ENCODE measurements at regions not wholly inside any gene's neighbourhood (a gene's known extent, or its start where the extent isn't known, plus 50 kb on each side); places are given as distances from the start of the nearest gene placed in this dataset.

DNA sequence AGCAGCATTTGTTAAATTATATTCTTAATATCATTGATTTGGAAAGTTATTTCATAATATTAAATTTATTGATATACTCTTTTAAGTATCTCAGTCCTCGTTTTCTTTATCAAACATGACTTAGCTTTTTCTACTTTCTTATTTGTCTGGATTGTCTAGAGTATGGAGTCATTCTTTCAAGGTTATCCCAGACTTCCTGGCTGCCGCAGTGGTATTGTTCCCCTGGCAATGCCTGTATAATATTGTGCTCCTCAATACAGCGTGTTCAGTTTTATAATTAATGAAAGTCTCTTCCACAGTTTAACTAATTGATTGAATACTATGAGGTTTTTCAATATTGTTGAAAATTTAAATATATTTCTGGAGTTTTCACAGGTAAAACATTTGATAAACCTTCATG, 310.9 kb downstream of the ANKRD50 start:
- Histone ChIP-seq H3K36me3 (no peaks in the 10 kb centered on the region), H3K9me3 (peaks cover 0 to 4% (median 0%) of the 10 kb centered on the region in 11 donors), H3K4me3 (no peak overlapping the region), H3K27ac (no peak overlapping the region), H3K4me1 (no peaks in the 10 kb centered on the region), H3K27me3 (no peaks in the 10 kb centered on the region)
- intact Hi-C loops (cut with DNase I) = no loop called here
- ATAC-seq = no peak
- no peak for DNase-seq
- WGBS, 2 donors = 56 to 61% methylated on average over 3 of the region's 3 CpGs
- TF ChIP-seq, protein P1, sequence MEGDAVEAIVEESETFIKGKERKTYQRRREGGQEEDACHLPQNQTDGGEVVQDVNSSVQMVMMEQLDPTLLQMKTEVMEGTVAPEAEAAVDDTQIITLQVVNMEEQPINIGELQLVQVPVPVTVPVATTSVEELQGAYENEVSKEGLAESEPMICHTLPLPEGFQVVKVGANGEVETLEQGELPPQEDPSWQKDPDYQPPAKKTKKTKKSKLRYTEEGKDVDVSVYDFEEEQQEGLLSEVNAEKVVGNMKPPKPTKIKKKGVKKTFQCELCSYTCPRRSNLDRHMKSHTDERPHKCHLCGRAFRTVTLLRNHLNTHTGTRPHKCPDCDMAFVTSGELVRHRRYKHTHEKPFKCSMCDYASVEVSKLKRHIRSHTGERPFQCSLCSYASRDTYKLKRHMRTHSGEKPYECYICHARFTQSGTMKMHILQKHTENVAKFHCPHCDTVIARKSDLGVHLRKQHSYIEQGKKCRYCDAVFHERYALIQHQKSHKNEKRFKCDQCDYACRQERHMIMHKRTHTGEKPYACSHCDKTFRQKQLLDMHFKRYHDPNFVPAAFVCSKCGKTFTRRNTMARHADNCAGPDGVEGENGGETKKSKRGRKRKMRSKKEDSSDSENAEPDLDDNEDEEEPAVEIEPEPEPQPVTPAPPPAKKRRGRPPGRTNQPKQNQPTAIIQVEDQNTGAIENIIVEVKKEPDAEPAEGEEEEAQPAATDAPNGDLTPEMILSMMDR (IDR thresholded peaks at IDR 0.05) = no peak

DNA sequence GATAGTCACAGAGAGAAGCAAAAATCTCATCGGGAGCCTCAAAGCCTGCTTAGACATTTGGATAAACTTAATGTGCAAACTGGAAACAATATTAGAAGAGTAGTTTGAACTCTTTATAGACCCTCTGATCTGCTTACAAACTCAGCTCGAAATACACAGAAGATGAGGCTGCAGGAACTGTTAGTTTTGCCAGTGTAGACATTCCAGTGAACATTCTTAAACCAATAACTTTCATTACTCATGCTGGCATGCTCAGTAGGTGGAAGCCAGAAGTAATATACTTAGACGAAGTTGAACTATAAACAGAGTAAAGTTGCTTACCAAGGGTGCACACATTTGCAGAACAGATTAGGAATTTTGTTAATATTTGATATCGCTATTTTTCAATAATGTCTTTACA, 303.5 kb downstream of the ANKRD50 start:
- intact Hi-C loops (cut with DNase I) = no loop called here
- H3K27me3 ChIP-seq = no peaks in the 10 kb centered on the region
- DNase-seq (no peak), ATAC-seq (no peak)
- WGBS, 2 donors = 86 to 90% methylated on average over 4 of the region's 4 CpGs
- TF ChIP-seq, protein P1 (IDR thresholded peaks at IDR 0.05) = no peak
- H3K27ac ChIP-seq = no peak overlapping the region
- H3K4me1 ChIP-seq = no peaks in the 10 kb centered on the region
- H3K36me3 ChIP-seq = no peaks in the 10 kb centered on the region
- H3K9me3 ChIP-seq = peaks cover 0 to 4% (median 0%) of the 10 kb centered on the region in 11 donors
- no peak overlapping the region for H3K4me3 ChIP-seq

DNA sequence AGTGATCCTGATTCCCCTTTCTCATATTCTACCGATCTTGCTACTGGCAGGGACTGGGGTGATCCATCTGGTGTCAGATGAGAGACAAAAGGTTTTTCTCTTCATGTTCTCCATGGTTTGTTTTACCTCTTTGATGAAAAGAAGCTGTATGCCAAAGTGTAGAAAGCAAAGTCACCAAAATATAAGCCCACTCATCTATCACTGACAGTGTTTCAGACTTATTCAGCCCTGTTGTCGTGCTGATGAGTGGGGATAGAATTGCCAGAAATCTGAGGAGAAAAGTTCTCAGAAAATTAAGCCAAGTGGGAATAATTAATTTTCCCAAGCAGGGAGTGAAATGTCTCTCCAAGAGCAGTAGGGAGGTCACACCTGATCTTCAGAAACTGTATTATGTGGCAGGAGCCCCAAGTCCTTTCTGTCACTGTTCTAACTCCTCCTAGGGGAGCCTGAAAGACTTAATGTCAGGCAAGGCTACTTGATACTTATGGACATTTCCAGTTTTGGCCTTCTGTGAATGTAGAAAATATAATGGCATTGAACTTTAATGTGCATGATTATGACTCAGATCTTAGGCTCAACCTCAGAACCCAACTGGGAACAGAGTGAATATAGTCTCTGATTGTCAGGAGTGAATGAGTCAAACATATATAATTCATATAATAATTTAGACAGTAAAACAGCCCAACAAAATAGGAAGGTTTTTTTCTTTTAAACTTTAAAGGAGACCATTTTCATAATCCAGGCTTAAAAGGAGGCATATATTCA, 298.1 kb downstream of the ANKRD50 start:
- intact Hi-C loops (cut with DNase I) = no loop called here
- no peaks in the 10 kb centered on the region for H3K36me3 ChIP-seq
- WGBS, 2 donors = 80 to 86% methylated on average over 2 of the region's 2 CpGs
- H3K9me3 ChIP-seq = no peaks in the 10 kb centered on the region
- no peaks in the 10 kb centered on the region for H3K27me3 ChIP-seq
- ATAC-seq = no peak
- no peaks in the 10 kb centered on the region for H3K4me1 ChIP-seq
- TF ChIP-seq, protein P1 (IDR thresholded peaks at IDR 0.05) = no peak
- H3K4me3 ChIP-seq = no peak overlapping the region
- DNase-seq = no peak
- H3K27ac ChIP-seq = no peak overlapping the region

DNA sequence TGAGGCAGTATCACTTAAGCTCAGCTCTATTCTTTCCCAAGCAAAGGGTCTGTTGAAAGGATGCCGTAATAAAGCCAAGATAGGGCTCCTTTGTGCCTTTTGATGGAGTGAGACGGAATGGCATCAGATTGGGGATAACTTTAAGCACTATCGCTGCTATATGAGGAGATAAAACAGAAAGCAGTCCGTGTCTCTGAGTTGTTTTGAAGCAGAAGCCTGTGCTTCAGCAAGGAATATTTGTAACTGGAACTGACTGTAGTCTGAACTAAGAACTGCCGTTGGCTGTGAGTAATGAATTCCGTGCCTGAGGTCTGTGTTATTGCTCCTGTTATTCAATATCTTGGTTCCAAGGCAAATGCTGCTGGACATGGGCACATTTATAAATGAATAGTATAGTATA, 297.4 kb downstream of the ANKRD50 start:
- ATAC-seq = no peak
- intact Hi-C loops (cut with DNase I) = no loop called here
- no peak for DNase-seq
- TF ChIP-seq, protein P1 (IDR thresholded peaks at IDR 0.05) = no peak
- H3K27me3 ChIP-seq = no peaks in the 10 kb centered on the region
- no peak overlapping the region for H3K27ac ChIP-seq
- H3K9me3 ChIP-seq = no peaks in the 10 kb centered on the region
- no peaks in the 10 kb centered on the region for H3K36me3 ChIP-seq
- H3K4me3 ChIP-seq = peak overlapping the region in 1 of 10 donors; percentile 9
- H3K4me1 ChIP-seq = no peaks in the 10 kb centered on the region
- 62 to 65% methylated on average over 6 of the region's 6 CpGs for WGBS, 2 donors
